IPS-18c (cell line): ENCODE measurements at regions not wholly inside any gene's neighbourhood (a gene's known extent, or its start where the extent isn't known, plus 50 kb on each side); places are given as distances from the start of the nearest gene placed in this dataset.
"Not testable (repeated sequence)": the region's sequence is repeated elsewhere in the genome, so short reads cannot be mapped to it uniquely, and the experiment has no call there.

ENCODE experiments used
- H3K4me3 ChIP-seq: 2 replicates; pipeline ENCODE4 v1.7.0; 2013; ENCODE audit warnings: low read depth, mild to moderate bottlenecking, low read length, moderate library complexity; ENCODE audit not compliant: insufficient read depth
- H3K9me3 ChIP-seq: one replicate; pipeline ENCODE4 v1.6.1; 2013; ENCODE audit warnings: mild to moderate bottlenecking, low read length, moderate library complexity; ENCODE audit not compliant: control insufficient read depth, insufficient read depth

- Histone ChIP-seq H3K4me3 (no peak overlapping the region), H3K9me3 (no peaks in the 10 kb centered on the region)
Observed at GRCh38 chr18:46222093-46222492, 117.9 kb downstream of the HAUS1 start.

- Histone ChIP-seq H3K4me3 (no peak overlapping the region), H3K9me3 (no peaks in the 10 kb centered on the region)
Observed at GRCh38 chr18:46222710-46223360, 118.7 kb downstream of the HAUS1 start.

GRCh38 chr18:46224181-46224775 lies 120.1 kb downstream of the HAUS1 start:
- no peak overlapping the region for H3K4me3 ChIP-seq
- no peaks in the 10 kb centered on the region for H3K9me3 ChIP-seq

- Histone ChIP-seq H3K9me3 (no peaks in the 10 kb centered on the region), H3K4me3 (no peak overlapping the region)
Observed at GRCh38 chr18:46226461-46226860, 122.3 kb downstream of the HAUS1 start.

GRCh38 chr18:46229641-46230040 lies 125.5 kb downstream of the HAUS1 start:
- H3K9me3 ChIP-seq, H3K4me3 ChIP-seq: not testable (repeated sequence)

GRCh38 chr18:46236156-46236555 lies 132.0 kb downstream of the HAUS1 start:
- no peak overlapping the region for H3K4me3 ChIP-seq
- H3K9me3 ChIP-seq = no peaks in the 10 kb centered on the region

- no peaks in the 10 kb centered on the region for H3K9me3 ChIP-seq
- H3K4me3 ChIP-seq = no peak overlapping the region
Observed at GRCh38 chr18:46237891-46238290, 133.7 kb downstream of the HAUS1 start.

- H3K4me3 ChIP-seq = no peak overlapping the region
- H3K9me3 ChIP-seq = no peaks in the 10 kb centered on the region
Observed at GRCh38 chr18:46239549-46239948, 135.4 kb downstream of the HAUS1 start.

GRCh38 chr18:46239998-46240397 lies 135.8 kb downstream of the HAUS1 start:
- no peak overlapping the region for H3K4me3 ChIP-seq
- no peaks in the 10 kb centered on the region for H3K9me3 ChIP-seq

GRCh38 chr18:46241393-46241792 lies 137.2 kb downstream of the HAUS1 start:
- H3K4me3 ChIP-seq = not testable (repeated sequence)

GRCh38 chr18:46242183-46242582 lies 138.0 kb downstream of the HAUS1 start:
- no peaks in the 10 kb centered on the region for H3K9me3 ChIP-seq
- H3K4me3 ChIP-seq = no peak overlapping the region

More at GRCh38 chr18:46241393-46241792, 137.2 kb downstream of the HAUS1 start:
- H3K9me3 ChIP-seq = not testable (repeated sequence)

GRCh38 chr18:46243095-46243494 lies 138.9 kb downstream of the HAUS1 start:
- Histone ChIP-seq H3K4me3 (no peak overlapping the region), H3K9me3 (no peaks in the 10 kb centered on the region)

- Histone ChIP-seq H3K9me3 (no peaks in the 10 kb centered on the region), H3K4me3 (no peak overlapping the region)
Observed at GRCh38 chr18:46243673-46244072, 139.5 kb downstream of the HAUS1 start.

GRCh38 chr18:46246101-46246500 lies 141.9 kb downstream of the HAUS1 start:
- H3K4me3 ChIP-seq = no peak overlapping the region
- no peaks in the 10 kb centered on the region for H3K9me3 ChIP-seq

GRCh38 chr18:46247942-46248341 lies 143.8 kb downstream of the HAUS1 start:
- no peaks in the 10 kb centered on the region for H3K9me3 ChIP-seq
- H3K4me3 ChIP-seq = no peak overlapping the region

- no peak overlapping the region for H3K4me3 ChIP-seq
- no peaks in the 10 kb centered on the region for H3K9me3 ChIP-seq
Observed at GRCh38 chr18:46250084-46250811, 146.1 kb downstream of the HAUS1 start.

- no peak overlapping the region for H3K4me3 ChIP-seq
- no peaks in the 10 kb centered on the region for H3K9me3 ChIP-seq
Observed at GRCh38 chr18:46250812-46251173, 146.6 kb downstream of the HAUS1 start.

GRCh38 chr18:46252759-46253158 lies 148.6 kb downstream of the HAUS1 start:
- Histone ChIP-seq H3K9me3 (no peaks in the 10 kb centered on the region), H3K4me3 (no peak overlapping the region)
